ENCODE measurements at regions not wholly inside any gene's neighbourhood (a gene's known extent, or its start where the extent isn't known, plus 50 kb on each side); places are given as distances from the start of the nearest gene placed in this dataset.

DNA sequence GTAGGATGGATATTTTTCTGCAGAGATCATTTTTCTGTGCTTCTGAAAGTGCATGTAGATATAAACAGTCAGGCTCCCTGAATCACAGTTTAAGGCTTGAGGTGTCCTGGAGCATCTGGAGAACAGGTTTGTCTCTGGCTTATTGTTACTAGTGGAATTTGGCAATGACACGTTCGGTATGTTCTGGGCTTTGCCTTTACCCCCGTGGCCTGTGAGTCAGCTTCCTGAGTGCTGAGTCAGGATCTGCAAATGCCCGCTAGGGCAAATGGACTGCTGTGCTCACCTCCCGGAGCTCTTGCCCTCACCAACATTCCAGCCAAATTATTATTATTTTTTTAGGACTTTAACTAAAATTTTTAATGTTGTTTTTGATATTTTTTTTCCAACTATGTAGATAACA is 192.5 kb upstream of the PRSS1 start:
- TF ChIP-seq, protein P1, sequence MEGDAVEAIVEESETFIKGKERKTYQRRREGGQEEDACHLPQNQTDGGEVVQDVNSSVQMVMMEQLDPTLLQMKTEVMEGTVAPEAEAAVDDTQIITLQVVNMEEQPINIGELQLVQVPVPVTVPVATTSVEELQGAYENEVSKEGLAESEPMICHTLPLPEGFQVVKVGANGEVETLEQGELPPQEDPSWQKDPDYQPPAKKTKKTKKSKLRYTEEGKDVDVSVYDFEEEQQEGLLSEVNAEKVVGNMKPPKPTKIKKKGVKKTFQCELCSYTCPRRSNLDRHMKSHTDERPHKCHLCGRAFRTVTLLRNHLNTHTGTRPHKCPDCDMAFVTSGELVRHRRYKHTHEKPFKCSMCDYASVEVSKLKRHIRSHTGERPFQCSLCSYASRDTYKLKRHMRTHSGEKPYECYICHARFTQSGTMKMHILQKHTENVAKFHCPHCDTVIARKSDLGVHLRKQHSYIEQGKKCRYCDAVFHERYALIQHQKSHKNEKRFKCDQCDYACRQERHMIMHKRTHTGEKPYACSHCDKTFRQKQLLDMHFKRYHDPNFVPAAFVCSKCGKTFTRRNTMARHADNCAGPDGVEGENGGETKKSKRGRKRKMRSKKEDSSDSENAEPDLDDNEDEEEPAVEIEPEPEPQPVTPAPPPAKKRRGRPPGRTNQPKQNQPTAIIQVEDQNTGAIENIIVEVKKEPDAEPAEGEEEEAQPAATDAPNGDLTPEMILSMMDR (IDR thresholded peaks at IDR 0.05 in 8 of 11, conservative IDR thresholded peaks at IDR 0.05 in 3 of 11), result peak in 3 of 11 experiments; percentile 11 to 25 (median 24)
- no peak for TF ChIP-seq POLR2A (IDR thresholded peaks at IDR 0.05)
- TF ChIP-seq POLR2AphosphoS5 (IDR thresholded peaks at IDR 0.05), result peak in 2 of 3 donors; percentile 8 to 60

Measured in spleen (tissue), 7 donors.